ENCODE measurements at regions not wholly inside any gene's neighbourhood (a gene's known extent, or its start where the extent isn't known, plus 50 kb on each side); places are given as distances from the start of the nearest gene placed in this dataset.

GRCh38 chr7:57339198-57339944 is 110.6 kb upstream of the ZNF716 start:
- Histone ChIP-seq H3F3A (replicated peaks; ENCODE audit: insufficient read depth) (no peaks in the 10 kb centered on the region), H3K9me3 (no peaks in the 10 kb centered on the region), H3K9me2 (no peaks in the 10 kb centered on the region), H4K20me1 (ENCODE audit: insufficient read depth) (no peaks in the 10 kb centered on the region), H3K4me1 (ENCODE audit: control insufficient read depth in 1 of 2, insufficient read depth in 2 of 2, low read depth in 1 of 2, low read length in 1 of 2) (no peaks in the 10 kb centered on the region), H3K4me2 (no peak overlapping the region), H2AFZ (ENCODE audit: low read depth) (no peak overlapping the region), H3K79me2 (ENCODE audit: insufficient read depth) (no peaks in the 10 kb centered on the region), H3K4me3 (ENCODE audit: low read depth in 2 of 2, low read length in 1 of 2) (no peak overlapping the region), H3K36me3 (replicated peaks in 1 of 2; ENCODE audit: control insufficient read depth in 1 of 2, insufficient read depth in 2 of 2, low read length in 1 of 2) (no peaks in the 10 kb centered on the region), H3K27ac (ENCODE audit: low read depth in 2 of 2, low read length in 1 of 2) (no peak overlapping the region), H3K9ac (no peak overlapping the region), H3K27me3 (ENCODE audit: insufficient read depth) (no peaks in the 10 kb centered on the region)
- DNase-seq: no peak
- CTCF ChIA-PET: no interaction called here
- TF ChIP-seq YY1 (IDR thresholded peaks at IDR 0.05; ENCODE audit: low read depth) (no peak), MXI1 (IDR thresholded peaks at IDR 0.05; ENCODE audit: low read depth, low read length) (no peak), CHD2 (IDR thresholded peaks at IDR 0.05; ENCODE audit: low read length, partially characterized antibody) (no peak), USF1 (IDR thresholded peaks at IDR 0.05; ENCODE audit: borderline replicate concordance, low read depth) (no peak), TCF12 (IDR thresholded peaks at IDR 0.05) (no peak), MEF2A (IDR thresholded peaks at IDR 0.05; ENCODE audit: borderline replicate concordance, low read depth) (no peak), TEAD4 (IDR thresholded peaks at IDR 0.05; ENCODE audit: borderline replicate concordance, insufficient read depth) (no peak), RCOR1 (IDR thresholded peaks at IDR 0.05; ENCODE audit: low read length) (no peak), ZBTB33 (IDR thresholded peaks at IDR 0.05; ENCODE audit: borderline replicate concordance, low read depth) (no peak)
- POLR2A ChIA-PET: no interaction called here
- 4% methylated on average over 11 of the region's 11 CpGs for WGBS (ENCODE audit: low lambda C conversion rate)

GRCh38 chr7:57342954-57343353 is 107.0 kb upstream of the ZNF716 start:
- Histone ChIP-seq H4K20me1 (ENCODE audit: insufficient read depth) (no peaks in the 10 kb centered on the region), H3K9ac (no peak overlapping the region), H3K27ac (ENCODE audit: low read depth in 2 of 2, low read length in 1 of 2) (no peak overlapping the region), H3K4me1 (ENCODE audit: control insufficient read depth in 1 of 2, insufficient read depth in 2 of 2, low read depth in 1 of 2, low read length in 1 of 2) (no peaks in the 10 kb centered on the region), H3K36me3 (replicated peaks in 1 of 2; ENCODE audit: control insufficient read depth in 1 of 2, insufficient read depth in 2 of 2, low read length in 1 of 2) (no peaks in the 10 kb centered on the region), H3F3A (replicated peaks; ENCODE audit: insufficient read depth) (no peaks in the 10 kb centered on the region), H3K9me2 (no peaks in the 10 kb centered on the region), H3K27me3 (ENCODE audit: insufficient read depth) (no peaks in the 10 kb centered on the region), H3K4me2 (no peak overlapping the region), H3K79me2 (ENCODE audit: insufficient read depth) (no peaks in the 10 kb centered on the region), H3K9me3 (no peaks in the 10 kb centered on the region), H2AFZ (ENCODE audit: low read depth) (no peak overlapping the region), H3K4me3 (ENCODE audit: low read depth in 2 of 2, low read length in 1 of 2) (no peak overlapping the region)
- CTCF ChIA-PET: no interaction called here
- DNase-seq: no peak
- TF ChIP-seq, protein P1, sequence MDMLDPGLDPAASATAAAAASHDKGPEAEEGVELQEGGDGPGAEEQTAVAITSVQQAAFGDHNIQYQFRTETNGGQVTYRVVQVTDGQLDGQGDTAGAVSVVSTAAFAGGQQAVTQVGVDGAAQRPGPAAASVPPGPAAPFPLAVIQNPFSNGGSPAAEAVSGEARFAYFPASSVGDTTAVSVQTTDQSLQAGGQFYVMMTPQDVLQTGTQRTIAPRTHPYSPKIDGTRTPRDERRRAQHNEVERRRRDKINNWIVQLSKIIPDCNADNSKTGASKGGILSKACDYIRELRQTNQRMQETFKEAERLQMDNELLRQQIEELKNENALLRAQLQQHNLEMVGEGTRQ (IDR thresholded peaks at IDR 0.05; ENCODE audit: borderline replicate concordance, low read depth, low read length): no peak
- TF ChIP-seq GATA2 (CRISPR knock-in tag; IDR thresholded peaks at IDR 0.05) (no peak), YY1 (IDR thresholded peaks at IDR 0.05; ENCODE audit: low read depth) (no peak), TAF1 (IDR thresholded peaks at IDR 0.05; ENCODE audit: borderline replicate concordance, low read depth, low read length) (no peak)
- TF ChIP-seq, protein P2, sequence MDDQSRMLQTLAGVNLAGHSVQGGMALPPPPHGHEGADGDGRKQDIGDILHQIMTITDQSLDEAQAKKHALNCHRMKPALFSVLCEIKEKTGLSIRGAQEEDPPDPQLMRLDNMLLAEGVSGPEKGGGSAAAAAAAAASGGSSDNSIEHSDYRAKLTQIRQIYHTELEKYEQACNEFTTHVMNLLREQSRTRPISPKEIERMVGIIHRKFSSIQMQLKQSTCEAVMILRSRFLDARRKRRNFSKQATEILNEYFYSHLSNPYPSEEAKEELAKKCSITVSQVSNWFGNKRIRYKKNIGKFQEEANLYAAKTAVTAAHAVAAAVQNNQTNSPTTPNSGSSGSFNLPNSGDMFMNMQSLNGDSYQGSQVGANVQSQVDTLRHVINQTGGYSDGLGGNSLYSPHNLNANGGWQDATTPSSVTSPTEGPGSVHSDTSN (IDR thresholded peaks at IDR 0.05): no peak
- 2% methylated on average over 5 of the region's 5 CpGs for WGBS (ENCODE audit: low lambda C conversion rate)
- POLR2A ChIA-PET: no interaction called here
